Caco-2 (cell line): ENCODE measurements at regions not wholly inside any gene's neighbourhood (a gene's known extent, or its start where the extent isn't known, plus 50 kb on each side); places are given as distances from the start of the nearest gene placed in this dataset.

Source experiments
- BruUV-seq: library from RNA; stranded (reverse); fragments of 400-500 nt; replicated peaks from 2 replicates; lab custom pipeline; 2021; lab: Mats Ljungman, UMichigan
- CTCF ChIA-PET: fragments of 300-600 bp; sonication (Branson Sonifier 250); formaldehyde crosslinking; loops from one replicate; lab custom pipeline; 2022; ENCODE audit warnings: antibody characterized with exemption; lab: Charles Lee
- POLR2A ChIA-PET: fragments of 300-600 bp; sonication (Branson Sonifier 250); formaldehyde crosslinking; loops from one replicate; lab custom pipeline; 2022; ENCODE audit warnings: antibody characterized with exemption; lab: Charles Lee
- DNase-seq, 2 experiments: peaks; one replicate each; pipeline versions ENCODE4 v3.0.0 to v3.0.0-alpha.2; 2020 to 2022
- H3K27me3 ChIP-seq: replicated peaks from 2 replicates; pipeline ENCODE4 v1.6.0; 2011; ENCODE audit warnings: low read length; ENCODE audit not compliant: control insufficient read depth, insufficient read depth
- H3K36me3 ChIP-seq: 2 replicates; pipeline ENCODE4 v1.5.1; 2011; ENCODE audit warnings: low read length; ENCODE audit not compliant: control insufficient read depth, insufficient read depth
- H3K4me1 ChIP-seq: fragments of 250-450 bp; sonication (Bioruptor Pico); 2 replicates; pipeline ENCODE4 v1.5.1; 2020; ENCODE audit warnings: mild to moderate bottlenecking
- H3K4me3 ChIP-seq: 2 replicates; pipeline ENCODE4 v1.5.1; 2011; ENCODE audit warnings: low read depth, mild to moderate bottlenecking, control low read depth, low read length
- H3K9me3 ChIP-seq: fragments of 250-450 bp; sonication (Bioruptor Pico); 2 replicates; pipeline ENCODE4 v1.5.1; 2020; ENCODE audit warnings: mild to moderate bottlenecking, moderate library complexity
- H3K27ac Mint-ChIP-seq: one replicate; pipeline ENCODE4 v1.8.0; 2022; ENCODE audit warnings: mixed read lengths; ENCODE audit not compliant: unreplicated experiment
- H3K27me3 Mint-ChIP-seq: one replicate; pipeline ENCODE4 v1.8.0; 2022; ENCODE audit warnings: mixed read lengths; ENCODE audit not compliant: insufficient read depth, unreplicated experiment
- H3K36me3 Mint-ChIP-seq: one replicate; pipeline ENCODE4 v1.8.0; 2022; ENCODE audit warnings: mild to moderate bottlenecking, mixed read lengths; ENCODE audit not compliant: insufficient read depth, unreplicated experiment
- H3K4me1 Mint-ChIP-seq: one replicate; pipeline ENCODE4 v1.8.0; 2022; ENCODE audit warnings: low read depth, mixed read lengths; ENCODE audit not compliant: unreplicated experiment
- H3K4me3 Mint-ChIP-seq: one replicate; pipeline ENCODE4 v1.8.0; 2022; ENCODE audit warnings: mild to moderate bottlenecking, moderate library complexity, mixed read lengths; ENCODE audit not compliant: unreplicated experiment
- H3K9me3 Mint-ChIP-seq: one replicate; pipeline ENCODE4 v1.8.0; 2022; ENCODE audit warnings: mixed read lengths; ENCODE audit not compliant: unreplicated experiment
- intact Hi-C: fragments of 100-400 bp; cut with micrococcal nuclease; formaldehyde crosslinking; loops from one replicate; pipeline ENCODE4 v1.10.0; 2022; ENCODE audit not compliant: unreplicated experiment
- TF ChIP-seq, protein P1 (sequence below), 2 experiments: fragments of 200-600 bp in 1 of 2; IDR thresholded peaks; 1 replicate in 1 of 2; 2 replicates in 1 of 2; pipeline versions ENCODE4 v1.5.1 to v1.8.0; 2011 to 2022; ENCODE audit warnings: antibody characterized with exemption in 1 of 2, control low read depth in 1 of 2, inconsistent platforms in 1 of 2, low read depth in 1 of 2, low read length in 1 of 2, mild to moderate bottlenecking in 1 of 2, moderate library complexity in 1 of 2; ENCODE audit not compliant: insufficient read depth in 1 of 2, severe bottlenecking in 1 of 2, unreplicated experiment in 1 of 2

- no peak overlapping the region for H3K4me3 ChIP-seq
- intact Hi-C loops: no loop called here
- no peaks in the 10 kb centered on the region for H3K27me3 ChIP-seq
- POLR2A ChIA-PET: no interaction called here
- Mint-ChIP-seq H3K4me3 (no peak overlapping the region), H3K36me3 (peaks cover 9% of the 10 kb centered on the region), H3K27me3 (peaks cover 8% of the 10 kb centered on the region), H3K27ac (no peak overlapping the region), H3K4me1 (no peaks in the 10 kb centered on the region), H3K9me3 (no peaks in the 10 kb centered on the region)
- CTCF ChIA-PET: no interaction called here
- TF ChIP-seq, protein P1, sequence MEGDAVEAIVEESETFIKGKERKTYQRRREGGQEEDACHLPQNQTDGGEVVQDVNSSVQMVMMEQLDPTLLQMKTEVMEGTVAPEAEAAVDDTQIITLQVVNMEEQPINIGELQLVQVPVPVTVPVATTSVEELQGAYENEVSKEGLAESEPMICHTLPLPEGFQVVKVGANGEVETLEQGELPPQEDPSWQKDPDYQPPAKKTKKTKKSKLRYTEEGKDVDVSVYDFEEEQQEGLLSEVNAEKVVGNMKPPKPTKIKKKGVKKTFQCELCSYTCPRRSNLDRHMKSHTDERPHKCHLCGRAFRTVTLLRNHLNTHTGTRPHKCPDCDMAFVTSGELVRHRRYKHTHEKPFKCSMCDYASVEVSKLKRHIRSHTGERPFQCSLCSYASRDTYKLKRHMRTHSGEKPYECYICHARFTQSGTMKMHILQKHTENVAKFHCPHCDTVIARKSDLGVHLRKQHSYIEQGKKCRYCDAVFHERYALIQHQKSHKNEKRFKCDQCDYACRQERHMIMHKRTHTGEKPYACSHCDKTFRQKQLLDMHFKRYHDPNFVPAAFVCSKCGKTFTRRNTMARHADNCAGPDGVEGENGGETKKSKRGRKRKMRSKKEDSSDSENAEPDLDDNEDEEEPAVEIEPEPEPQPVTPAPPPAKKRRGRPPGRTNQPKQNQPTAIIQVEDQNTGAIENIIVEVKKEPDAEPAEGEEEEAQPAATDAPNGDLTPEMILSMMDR (IDR thresholded peaks at IDR 0.05; ENCODE audit: insufficient read depth in 1 of 2, low read depth in 1 of 2, low read length in 1 of 2, severe bottlenecking in 1 of 2, unreplicated experiment in 1 of 2): no peak
- H3K4me1 ChIP-seq: no peaks in the 10 kb centered on the region
- no peak for DNase-seq
- no peaks in the 10 kb centered on the region for H3K9me3 ChIP-seq
- BruUV-seq: no TSS peak
- no peaks in the 10 kb centered on the region for H3K36me3 ChIP-seq
These were observed 164.7 kb downstream of the SUDS3 start for GRCh38 chr12:118541071-118541470.

DNA sequence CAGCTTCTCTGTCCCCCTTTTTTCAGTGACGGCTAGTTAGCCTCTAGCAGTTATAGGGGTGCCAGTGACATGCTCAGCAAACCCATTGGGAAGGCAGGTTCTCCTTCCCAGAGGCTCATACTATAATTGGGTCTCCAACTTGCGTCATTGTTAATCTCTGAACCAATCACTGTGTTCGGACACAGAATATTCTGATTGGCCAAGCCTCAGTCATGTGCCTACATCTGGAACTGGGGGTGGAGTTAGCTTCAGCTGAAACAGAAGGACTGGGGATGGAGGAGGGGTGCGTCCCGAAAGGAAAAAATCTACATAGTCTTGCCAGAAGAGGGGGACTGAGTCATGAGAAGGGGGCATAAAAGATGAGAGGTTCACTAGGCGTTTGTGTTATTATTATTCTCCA, 165.6 kb downstream of the SUDS3 start:
- H3K36me3 ChIP-seq: no peaks in the 10 kb centered on the region
- H3K4me1 ChIP-seq: no peaks in the 10 kb centered on the region
- H3K4me3 ChIP-seq: no peak overlapping the region
- H3K36me3 Mint-ChIP-seq: peaks cover 9% of the 10 kb centered on the region
- peaks cover 13% of the 10 kb centered on the region for H3K27me3 Mint-ChIP-seq
- H3K9me3 ChIP-seq: no peaks in the 10 kb centered on the region
- ChIA-PET POLR2A (no interaction called here), CTCF (no interaction called here)
- no peaks in the 10 kb centered on the region for H3K4me1 Mint-ChIP-seq
- no peaks in the 10 kb centered on the region for H3K27me3 ChIP-seq
- no peak for DNase-seq
- H3K9me3 Mint-ChIP-seq: no peaks in the 10 kb centered on the region
- intact Hi-C loops: no loop called here
- BruUV-seq: no TSS peak
- no peak overlapping the region for H3K27ac Mint-ChIP-seq
- no peak overlapping the region for H3K4me3 Mint-ChIP-seq
- TF ChIP-seq, protein P1 (IDR thresholded peaks at IDR 0.05; ENCODE audit: insufficient read depth in 1 of 2, low read depth in 1 of 2, low read length in 1 of 2, severe bottlenecking in 1 of 2, unreplicated experiment in 1 of 2): no peak

DNA sequence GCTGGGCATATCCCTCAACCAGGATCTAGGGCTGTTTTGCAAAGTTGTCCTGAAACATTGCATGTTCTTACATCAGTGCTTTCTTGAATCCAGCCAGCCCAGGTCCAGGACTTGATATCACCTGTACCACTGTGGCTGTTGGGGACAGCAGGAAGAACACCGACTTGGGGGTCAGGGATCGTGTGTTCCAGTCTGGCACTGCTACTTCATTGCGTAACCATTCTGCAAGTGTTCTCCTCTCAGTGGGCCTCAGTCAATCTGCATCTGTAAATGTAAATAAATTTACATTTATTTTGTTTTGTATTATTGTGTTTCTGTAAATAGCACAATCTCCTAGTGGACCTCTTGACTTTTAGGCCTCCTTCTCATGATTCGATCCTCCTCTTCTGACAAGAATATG, 167.3 kb downstream of the SUDS3 start:
- H3K9me3 Mint-ChIP-seq: no peaks in the 10 kb centered on the region
- no peak overlapping the region for H3K4me3 Mint-ChIP-seq
- H3K4me1 ChIP-seq: no peaks in the 10 kb centered on the region
- no peaks in the 10 kb centered on the region for H3K4me1 Mint-ChIP-seq
- H3K36me3 Mint-ChIP-seq: peaks cover 9% of the 10 kb centered on the region
- TF ChIP-seq, protein P1 (IDR thresholded peaks at IDR 0.05; ENCODE audit: insufficient read depth in 1 of 2, low read depth in 1 of 2, low read length in 1 of 2, severe bottlenecking in 1 of 2, unreplicated experiment in 1 of 2): no peak
- intact Hi-C loops: no loop called here
- H3K27ac Mint-ChIP-seq: no peak overlapping the region
- H3K4me3 ChIP-seq: no peak overlapping the region
- ChIA-PET POLR2A (no interaction called here), CTCF (no interaction called here)
- peaks cover 13% of the 10 kb centered on the region for H3K27me3 Mint-ChIP-seq
- H3K27me3 ChIP-seq: no peaks in the 10 kb centered on the region
- no TSS peak for BruUV-seq
- no peak for DNase-seq
- no peaks in the 10 kb centered on the region; the same call in 1 of the 2 replicates for H3K9me3 ChIP-seq
- H3K36me3 ChIP-seq: no peaks in the 10 kb centered on the region
